Prostate gland (tissue), 2 donors: ENCODE measurements at regions not wholly inside any gene's neighbourhood (a gene's known extent, or its start where the extent isn't known, plus 50 kb on each side); places are given as distances from the start of the nearest gene placed in this dataset.
A peak's percentile ranks its signal among the peaks of the same experiment; 100 is the strongest.
"Not testable (repeated sequence)": the region's sequence is repeated elsewhere in the genome, so short reads cannot be mapped to it uniquely, and the experiment has no call there.

Experiments
- DNase-seq: peaks from one replicate; pipeline ENCODE4 v3.0.0-alpha.2; 2019; ENCODE audit warnings: low spot score
- H3K27ac ChIP-seq, 2 donors: fragments of 200-600 bp; sonication (generic); 2 replicates each; pipeline ENCODE4 v1.5.1; 2017 to 2019
- H3K27me3 ChIP-seq: fragments of 200-600 bp; sonication (generic); replicated peaks from 2 replicates; pipeline ENCODE4 v1.5.1; 2019; ENCODE audit not compliant: insufficient read depth
- H3K36me3 ChIP-seq, 2 donors: fragments of 200-600 bp; sonication (generic); 1 replicate in 1 of 2; 2 replicates in 1 of 2; pipeline versions ENCODE4 v1.5.1 to v1.8.1; 2017 to 2019
- H3K4me1 ChIP-seq: fragments of 200-600 bp; sonication (generic); replicated peaks from 2 replicates; pipeline ENCODE4 v1.5.1; 2019
- H3K4me3 ChIP-seq, 2 donors: fragments of 200-600 bp; sonication (generic); 2 replicates each; pipeline ENCODE4 v1.5.1; 2017 to 2019
- H3K9me3 ChIP-seq: fragments of 200-600 bp; sonication (generic); 2 replicates; pipeline ENCODE4 v1.5.1; 2017
- CTCF ChIP-seq, 4 experiments: fragments of 200-600 bp in 2 of 4; fragments of 450-650 bp in 2 of 4; sonication (generic) in 2 of 4; IDR thresholded peaks; 1 replicate in 3 of 4; 2 replicates in 1 of 4; pipeline ENCODE4 v1.5.1; 2016 to 2019; ENCODE audit warnings: antibody characterized with exemption in 4 of 4, mild to moderate bottlenecking in 2 of 4, moderate library complexity in 2 of 4
- POLR2A ChIP-seq: fragments of 450-650 bp; IDR thresholded peaks from one replicate; pipeline ENCODE4 v1.6.1; 2016; ENCODE audit warnings: antibody characterized with exemption, mild to moderate bottlenecking
- POLR2AphosphoS5 ChIP-seq: sonication (generic); formaldehyde crosslinking; IDR thresholded peaks from one replicate; pipeline ENCODE4 v1.6.1; 2017; ENCODE audit warnings: antibody characterized with exemption
- WGBS: methylation state at CpG from one replicate; pipeline ENCODE4 v1.1.5; 2018; 5-methylcytosine and 5-hydroxymethylcytosine counted together
- intact Hi-C: fragments of 100-400 bp; cut with DNase I; formaldehyde crosslinking; loops from one replicate; pipeline ENCODE4 v1.14.2; 2022

- H3K9me3 ChIP-seq: no peaks in the 10 kb centered on the region
- H3K36me3 ChIP-seq: no peaks in the 10 kb centered on the region
- WGBS: 69% methylated on average over 10 of the region's 10 CpGs
- TF ChIP-seq CTCF (IDR thresholded peaks at IDR 0.05): peak in 1 of 4 experiments; percentile 20
- TF ChIP-seq POLR2AphosphoS5: no peak
- TF ChIP-seq POLR2A: no peak
- no peak overlapping the region for H3K4me3 ChIP-seq
- H3K4me1 ChIP-seq: no peaks in the 10 kb centered on the region
- intact Hi-C loops: no loop called here
- no peak overlapping the region for H3K27ac ChIP-seq
- H3K27me3 ChIP-seq: no peaks in the 10 kb centered on the region
- DNase-seq: no peak
Observed at GRCh38 chr1:115506924-115507589, 134.7 kb upstream of the VANGL1 start.

- WGBS: 67% methylated on average over 8 of the region's 8 CpGs
- Histone ChIP-seq H3K27me3 (no peaks in the 10 kb centered on the region), H3K9me3 (no peaks in the 10 kb centered on the region), H3K36me3 (no peaks in the 10 kb centered on the region), H3K4me1 (no peaks in the 10 kb centered on the region), H3K4me3 (no peak overlapping the region), H3K27ac (no peak overlapping the region)
- intact Hi-C loops: no loop called here
- no peak for DNase-seq
- TF ChIP-seq CTCF (IDR thresholded peaks at IDR 0.05) (no peak), POLR2AphosphoS5 (no peak), POLR2A (no peak)
Observed at GRCh38 chr1:115506518-115506917, 135.3 kb upstream of the VANGL1 start.

GRCh38 chr1:115505148-115505571 is 136.6 kb upstream of the VANGL1 start:
- TF ChIP-seq POLR2AphosphoS5: no peak
- TF ChIP-seq CTCF (IDR thresholded peaks at IDR 0.05): no peak
- no peak for TF ChIP-seq POLR2A
- Histone ChIP-seq H3K36me3 (no peaks in the 10 kb centered on the region), H3K4me3 (no peak overlapping the region), H3K27ac (no peak overlapping the region), H3K27me3 (no peaks in the 10 kb centered on the region), H3K4me1 (no peaks in the 10 kb centered on the region), H3K9me3 (no peaks in the 10 kb centered on the region)
- intact Hi-C loops: no loop called here
- no peak for DNase-seq

GRCh38 chr1:115502183-115502582 is 139.6 kb upstream of the VANGL1 start:
- WGBS: 94% methylated on average over 4 of the region's 4 CpGs
- H3K4me1 ChIP-seq, H3K27me3 ChIP-seq, intact Hi-C loops, H3K4me3 ChIP-seq, H3K9me3 ChIP-seq, DNase-seq, H3K36me3 ChIP-seq, H3K27ac ChIP-seq: not testable (repeated sequence)

- no peak for DNase-seq
- no peaks in the 10 kb centered on the region for H3K9me3 ChIP-seq
- no peaks in the 10 kb centered on the region for H3K27me3 ChIP-seq
- WGBS: 90% methylated on average over 1 of the region's 1 CpG
- intact Hi-C loops: no loop called here
- no peaks in the 10 kb centered on the region for H3K4me1 ChIP-seq
- TF ChIP-seq CTCF (IDR thresholded peaks at IDR 0.05): no peak
- TF ChIP-seq POLR2AphosphoS5: no peak
- TF ChIP-seq POLR2A: no peak
- no peak overlapping the region for H3K4me3 ChIP-seq
- H3K36me3 ChIP-seq: no peaks in the 10 kb centered on the region
- no peak overlapping the region for H3K27ac ChIP-seq
Observed at GRCh38 chr1:115501476-115501875, 140.3 kb upstream of the VANGL1 start.
